Neural crest cell (in vitro differentiated cells): ENCODE measurements at regions not wholly inside any gene's neighbourhood (a gene's known extent, or its start where the extent isn't known, plus 50 kb on each side); places are given as distances from the start of the nearest gene placed in this dataset.

Experiments used
- DNase-seq: peaks from one replicate; pipeline ENCODE4 v3.0.0; 2021; ENCODE audit warnings: low read depth, mixed read lengths, low spot score
- H3K27ac Mint-ChIP-seq: one replicate; pipeline ENCODE4 v1.8.0; 2021; ENCODE audit warnings: mild to moderate bottlenecking, mixed read lengths; ENCODE audit not compliant: unreplicated experiment
- H3K27me3 Mint-ChIP-seq: 2 replicates; pipeline ENCODE4 v1.8.0; 2021; ENCODE audit warnings: low read depth, mild to moderate bottlenecking, mixed read lengths
- H3K36me3 Mint-ChIP-seq: 2 replicates; pipeline ENCODE4 v1.8.0; 2021; ENCODE audit warnings: low read depth, mild to moderate bottlenecking, mixed read lengths
- H3K4me1 Mint-ChIP-seq: 2 replicates; pipeline ENCODE4 v1.8.0; 2021; ENCODE audit warnings: mixed read lengths
- H3K4me3 Mint-ChIP-seq: one replicate; pipeline ENCODE4 v1.8.0; 2021; ENCODE audit warnings: mild to moderate bottlenecking, mixed read lengths
- H3K9me3 Mint-ChIP-seq: 2 replicates; pipeline ENCODE4 v1.8.0; 2021; ENCODE audit warnings: mixed read lengths
- CTCF ChIP-seq: fragments of 200-600 bp; sonication (generic); conservative IDR thresholded peaks from 2 replicates; pipeline ENCODE4 v1.5.0; 2021; ENCODE audit warnings: antibody characterized with exemption, mild to moderate bottlenecking

- Mint-ChIP-seq H3K36me3 (no peaks in the 10 kb centered on the region), H3K9me3 (peaks cover 8% of the 10 kb centered on the region), H3K27ac (no peak overlapping the region), H3K4me3 (no peak overlapping the region), H3K4me1 (peaks cover 22% of the 10 kb centered on the region), H3K27me3 (no peaks in the 10 kb centered on the region)
- DNase-seq, result no peak
- no peak for TF ChIP-seq CTCF
These were observed 60.3 kb upstream of the KRR1 start for GRCh38 chr12:75571656-75572205.

GRCh38 chr12:75571204-75571603, 59.8 kb upstream of the KRR1 start:
- Mint-ChIP-seq H3K36me3 (no peaks in the 10 kb centered on the region), H3K27ac (no peak overlapping the region), H3K27me3 (no peaks in the 10 kb centered on the region), H3K4me1 (peaks cover 22% of the 10 kb centered on the region), H3K4me3 (no peak overlapping the region), H3K9me3 (peaks cover 11% of the 10 kb centered on the region)
- no peak for DNase-seq
- TF ChIP-seq CTCF, result no peak

- Mint-ChIP-seq H3K4me3 (no peak overlapping the region), H3K27ac (no peak overlapping the region), H3K9me3 (peaks cover 14% of the 10 kb centered on the region), H3K4me1 (peaks cover 22% of the 10 kb centered on the region), H3K27me3 (no peaks in the 10 kb centered on the region), H3K36me3 (peaks cover 8% of the 10 kb centered on the region)
- no peak for TF ChIP-seq CTCF
- DNase-seq, result no peak
These were observed 57.4 kb upstream of the KRR1 start for GRCh38 chr12:75568801-75569200.

GRCh38 chr12:75568393-75568792, 57.0 kb upstream of the KRR1 start:
- Mint-ChIP-seq H3K4me3 (no peak overlapping the region), H3K27ac (no peak overlapping the region), H3K36me3 (peaks cover 8% of the 10 kb centered on the region), H3K4me1 (peaks cover 22% of the 10 kb centered on the region), H3K27me3 (no peaks in the 10 kb centered on the region), H3K9me3 (peaks cover 14% of the 10 kb centered on the region)
- TF ChIP-seq CTCF, result no peak
- no peak for DNase-seq

GRCh38 chr12:75565795-75566194, 54.4 kb upstream of the KRR1 start:
- peaks cover 8% of the 10 kb centered on the region for H3K9me3 Mint-ChIP-seq
- no peak overlapping the region for H3K4me3 Mint-ChIP-seq
- no peak for TF ChIP-seq CTCF
- no peak overlapping the region for H3K27ac Mint-ChIP-seq
- peaks cover 20% of the 10 kb centered on the region for H3K4me1 Mint-ChIP-seq
- no peaks in the 10 kb centered on the region for H3K27me3 Mint-ChIP-seq
- DNase-seq, result no peak
- H3K36me3 Mint-ChIP-seq, result peaks cover 8% of the 10 kb centered on the region

GRCh38 chr12:75564852-75565251, 53.4 kb upstream of the KRR1 start:
- Mint-ChIP-seq H3K4me1 (peaks cover 29% of the 10 kb centered on the region), H3K9me3 (peaks cover 8% of the 10 kb centered on the region), H3K4me3 (no peak overlapping the region), H3K27me3 (no peaks in the 10 kb centered on the region), H3K27ac (no peak overlapping the region), H3K36me3 (peaks cover 8% of the 10 kb centered on the region)
- no peak for TF ChIP-seq CTCF
- DNase-seq, result no peak
